Smooth muscle cell (in vitro differentiated cells): ENCODE measurements at regions not wholly inside any gene's neighbourhood (a gene's known extent, or its start where the extent isn't known, plus 50 kb on each side); places are given as distances from the start of the nearest gene placed in this dataset.

Experiments used
- DNase-seq: peaks from one replicate; lab custom pipeline; 2025; ENCODE audit not compliant: unreplicated experiment; lab: John Stamatoyannopoulos, UW
- H2AFZ ChIP-seq: fragments of 200-600 bp; sonication (generic); 2 replicates; pipeline ENCODE4 v1.6.0; 2016; ENCODE audit warnings: antibody characterized with exemption, low read depth, mild to moderate bottlenecking
- H3F3A ChIP-seq: fragments of 200-600 bp; sonication (generic); 2 replicates; pipeline ENCODE4 v1.6.0; 2017; ENCODE audit warnings: antibody characterized with exemption, low read depth
- H3K27ac ChIP-seq: fragments of 200-600 bp; sonication (generic); 2 replicates; pipeline ENCODE4 v1.5.1; 2016; ENCODE audit warnings: low read depth, mild to moderate bottlenecking
- H3K27me3 ChIP-seq: fragments of 200-600 bp; sonication (generic); 2 replicates; pipeline ENCODE4 v1.6.1; 2016; ENCODE audit warnings: low read depth, mild to moderate bottlenecking
- H3K36me3 ChIP-seq: fragments of 200-600 bp; sonication (generic); 2 replicates; pipeline ENCODE4 v1.5.1; 2016; ENCODE audit warnings: low read depth
- H3K4me1 ChIP-seq: fragments of 200-600 bp; sonication (generic); 2 replicates; pipeline ENCODE4 v1.5.1; 2016; ENCODE audit warnings: low read depth
- H3K4me2 ChIP-seq: fragments of 200-600 bp; sonication (generic); 2 replicates; pipeline ENCODE4 v1.6.0; 2016; ENCODE audit warnings: mild to moderate bottlenecking
- H3K4me3 ChIP-seq: fragments of 200-600 bp; sonication (generic); 2 replicates; pipeline ENCODE4 v1.5.1; 2016; ENCODE audit warnings: mild to moderate bottlenecking
- H3K79me2 ChIP-seq: fragments of 200-600 bp; sonication (generic); 2 replicates; pipeline ENCODE4 v1.6.0; 2016; ENCODE audit warnings: low read depth, mild to moderate bottlenecking
- H3K9ac ChIP-seq: fragments of 200-600 bp; sonication (generic); 2 replicates; pipeline ENCODE4 v1.6.0; 2016; ENCODE audit warnings: low read depth
- H3K9me3 ChIP-seq: fragments of 200-600 bp; sonication (generic); replicated peaks from 2 replicates; pipeline ENCODE4 v1.5.1; 2016; ENCODE audit warnings: low read depth
- H4K20me1 ChIP-seq: fragments of 200-600 bp; sonication (generic); 2 replicates; pipeline ENCODE4 v1.6.0; 2016; ENCODE audit warnings: low read depth
- CTCF ChIP-seq: fragments of 200-600 bp; sonication (generic); IDR thresholded peaks from 2 replicates; pipeline ENCODE4 v1.5.1; 2017; ENCODE audit warnings: borderline replicate concordance, mild to moderate bottlenecking, antibody characterized with exemption; ENCODE audit not compliant: insufficient read depth, poor library complexity, severe bottlenecking
- WGBS: methylation state at CpG from one replicate; pipeline ENCODE4 v1.1.7; 2016; ENCODE audit warnings: low lambda C conversion rate; 5-methylcytosine and 5-hydroxymethylcytosine counted together

- 89% methylated on average over 14 of the region's 16 CpGs for WGBS
- Histone ChIP-seq H2AFZ (no peak overlapping the region), H4K20me1 (no peaks in the 10 kb centered on the region), H3K4me1 (peaks cover 12% of the 10 kb centered on the region), H3K9me3 (no peaks in the 10 kb centered on the region), H3K36me3 (no peaks in the 10 kb centered on the region), H3K27ac (no peak overlapping the region), H3K27me3 (peaks cover 7% of the 10 kb centered on the region), H3F3A (no peaks in the 10 kb centered on the region), H3K79me2 (no peaks in the 10 kb centered on the region), H3K4me2 (no peak overlapping the region), H3K4me3 (no peak overlapping the region), H3K9ac (no peak overlapping the region)
- no peak for TF ChIP-seq CTCF
- no peak for DNase-seq
Measured at GRCh38 chr2:120596191-120596811, 139.4 kb upstream of the GLI2 start.

- no peak overlapping the region for H3K27ac ChIP-seq
- peaks cover 7% of the 10 kb centered on the region for H3K27me3 ChIP-seq
- 87% methylated on average over 12 of the region's 12 CpGs for WGBS
- H3K9me3 ChIP-seq = no peaks in the 10 kb centered on the region
- H3K4me2 ChIP-seq = no peak overlapping the region
- no peak overlapping the region for H2AFZ ChIP-seq
- H4K20me1 ChIP-seq = no peaks in the 10 kb centered on the region
- TF ChIP-seq CTCF = no peak
- H3K4me1 ChIP-seq = peaks cover 12% of the 10 kb centered on the region
- H3K9ac ChIP-seq = no peak overlapping the region
- no peak overlapping the region for H3K4me3 ChIP-seq
- no peaks in the 10 kb centered on the region for H3K36me3 ChIP-seq
- H3K79me2 ChIP-seq = no peaks in the 10 kb centered on the region
- DNase-seq = no peak
- no peaks in the 10 kb centered on the region for H3F3A ChIP-seq
Measured at GRCh38 chr2:120596990-120597594, 138.6 kb upstream of the GLI2 start.

- Histone ChIP-seq H3K9me3 (no peaks in the 10 kb centered on the region), H3K27me3 (peaks cover 7% of the 10 kb centered on the region), H4K20me1 (no peaks in the 10 kb centered on the region), H2AFZ (no peak overlapping the region), H3K27ac (no peak overlapping the region), H3K79me2 (no peaks in the 10 kb centered on the region), H3K9ac (no peak overlapping the region), H3K4me2 (no peak overlapping the region), H3K4me1 (peaks cover 12% of the 10 kb centered on the region), H3K36me3 (no peaks in the 10 kb centered on the region), H3F3A (no peaks in the 10 kb centered on the region), H3K4me3 (no peak overlapping the region)
- 90% methylated on average over 19 of the region's 19 CpGs for WGBS
- no peak for TF ChIP-seq CTCF
- no peak for DNase-seq
Measured at GRCh38 chr2:120597595-120598193, 138.0 kb upstream of the GLI2 start.
